Panc1 (cell line): ENCODE measurements at regions not wholly inside any gene's neighbourhood (a gene's known extent, or its start where the extent isn't known, plus 50 kb on each side); places are given as distances from the start of the nearest gene placed in this dataset.

ENCODE experiments used
- POLR2AphosphoS5 ChIP-seq: IDR thresholded peaks from 2 replicates; pipeline ENCODE4 v1.6.1; 2012; ENCODE audit warnings: mild to moderate bottlenecking, low read depth, low read length, moderate library complexity
- TF ChIP-seq, protein P1 (sequence below): fragments of 450-650 bp; IDR thresholded peaks from 2 replicates; pipeline ENCODE4 v1.5.1; 2017; ENCODE audit warnings: mild to moderate bottlenecking
- TF ChIP-seq, protein P2 (sequence below), 2 experiments: IDR thresholded peaks; 2 replicates each; pipeline ENCODE4 v1.6.1; 2011 to 2012; ENCODE audit warnings: low read depth in 2 of 2, control low read depth in 1 of 2, low read length in 1 of 2, mild to moderate bottlenecking in 1 of 2, moderate library complexity in 1 of 2; ENCODE audit not compliant: insufficient read depth in 1 of 2

DNA sequence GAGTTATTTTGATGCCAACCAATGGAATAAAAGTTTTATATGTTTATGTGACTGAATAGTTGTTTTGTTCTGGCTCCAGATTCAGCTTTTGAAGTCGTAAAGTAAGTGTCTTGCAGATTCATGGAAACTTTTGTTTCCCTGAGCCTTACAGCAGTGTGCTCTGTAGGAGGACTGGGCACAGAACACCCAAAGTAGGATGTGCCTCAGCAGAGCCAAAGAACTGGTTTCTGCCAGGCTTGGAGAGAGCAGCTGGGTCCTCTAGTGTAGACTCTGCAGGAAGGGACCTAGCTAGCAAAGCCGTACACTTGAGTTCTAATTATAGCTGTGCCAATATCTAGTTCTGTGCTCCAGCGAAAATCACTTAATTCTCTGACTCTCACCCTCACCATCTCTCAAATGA lies 261.2 kb upstream of the DNAJC19 start:
- TF ChIP-seq POLR2AphosphoS5, result no peak
- TF ChIP-seq, protein P1, sequence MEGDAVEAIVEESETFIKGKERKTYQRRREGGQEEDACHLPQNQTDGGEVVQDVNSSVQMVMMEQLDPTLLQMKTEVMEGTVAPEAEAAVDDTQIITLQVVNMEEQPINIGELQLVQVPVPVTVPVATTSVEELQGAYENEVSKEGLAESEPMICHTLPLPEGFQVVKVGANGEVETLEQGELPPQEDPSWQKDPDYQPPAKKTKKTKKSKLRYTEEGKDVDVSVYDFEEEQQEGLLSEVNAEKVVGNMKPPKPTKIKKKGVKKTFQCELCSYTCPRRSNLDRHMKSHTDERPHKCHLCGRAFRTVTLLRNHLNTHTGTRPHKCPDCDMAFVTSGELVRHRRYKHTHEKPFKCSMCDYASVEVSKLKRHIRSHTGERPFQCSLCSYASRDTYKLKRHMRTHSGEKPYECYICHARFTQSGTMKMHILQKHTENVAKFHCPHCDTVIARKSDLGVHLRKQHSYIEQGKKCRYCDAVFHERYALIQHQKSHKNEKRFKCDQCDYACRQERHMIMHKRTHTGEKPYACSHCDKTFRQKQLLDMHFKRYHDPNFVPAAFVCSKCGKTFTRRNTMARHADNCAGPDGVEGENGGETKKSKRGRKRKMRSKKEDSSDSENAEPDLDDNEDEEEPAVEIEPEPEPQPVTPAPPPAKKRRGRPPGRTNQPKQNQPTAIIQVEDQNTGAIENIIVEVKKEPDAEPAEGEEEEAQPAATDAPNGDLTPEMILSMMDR, result no peak
- TF ChIP-seq, protein P2, sequence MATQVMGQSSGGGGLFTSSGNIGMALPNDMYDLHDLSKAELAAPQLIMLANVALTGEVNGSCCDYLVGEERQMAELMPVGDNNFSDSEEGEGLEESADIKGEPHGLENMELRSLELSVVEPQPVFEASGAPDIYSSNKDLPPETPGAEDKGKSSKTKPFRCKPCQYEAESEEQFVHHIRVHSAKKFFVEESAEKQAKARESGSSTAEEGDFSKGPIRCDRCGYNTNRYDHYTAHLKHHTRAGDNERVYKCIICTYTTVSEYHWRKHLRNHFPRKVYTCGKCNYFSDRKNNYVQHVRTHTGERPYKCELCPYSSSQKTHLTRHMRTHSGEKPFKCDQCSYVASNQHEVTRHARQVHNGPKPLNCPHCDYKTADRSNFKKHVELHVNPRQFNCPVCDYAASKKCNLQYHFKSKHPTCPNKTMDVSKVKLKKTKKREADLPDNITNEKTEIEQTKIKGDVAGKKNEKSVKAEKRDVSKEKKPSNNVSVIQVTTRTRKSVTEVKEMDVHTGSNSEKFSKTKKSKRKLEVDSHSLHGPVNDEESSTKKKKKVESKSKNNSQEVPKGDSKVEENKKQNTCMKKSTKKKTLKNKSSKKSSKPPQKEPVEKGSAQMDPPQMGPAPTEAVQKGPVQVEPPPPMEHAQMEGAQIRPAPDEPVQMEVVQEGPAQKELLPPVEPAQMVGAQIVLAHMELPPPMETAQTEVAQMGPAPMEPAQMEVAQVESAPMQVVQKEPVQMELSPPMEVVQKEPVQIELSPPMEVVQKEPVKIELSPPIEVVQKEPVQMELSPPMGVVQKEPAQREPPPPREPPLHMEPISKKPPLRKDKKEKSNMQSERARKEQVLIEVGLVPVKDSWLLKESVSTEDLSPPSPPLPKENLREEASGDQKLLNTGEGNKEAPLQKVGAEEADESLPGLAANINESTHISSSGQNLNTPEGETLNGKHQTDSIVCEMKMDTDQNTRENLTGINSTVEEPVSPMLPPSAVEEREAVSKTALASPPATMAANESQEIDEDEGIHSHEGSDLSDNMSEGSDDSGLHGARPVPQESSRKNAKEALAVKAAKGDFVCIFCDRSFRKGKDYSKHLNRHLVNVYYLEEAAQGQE (IDR thresholded peaks at IDR 0.05; ENCODE audit: insufficient read depth in 1 of 2, low read depth in 2 of 2, low read length in 1 of 2), result no peak
